HG03442 (cell line): ENCODE measurements at regions not wholly inside any gene's neighbourhood (a gene's known extent, or its start where the extent isn't known, plus 50 kb on each side); places are given as distances from the start of the nearest gene placed in this dataset.
"Not testable (repeated sequence)": the region's sequence is repeated elsewhere in the genome, so short reads cannot be mapped to it uniquely, and the experiment has no call there.

Experiments
- ATAC-seq: cut with Tn5 transposase; IDR thresholded peaks from one replicate; pipeline ENCODE4 v1.9.1; 2021; ENCODE audit warnings: mild to moderate bottlenecking, moderate library complexity; ENCODE audit not compliant: unreplicated experiment

- ATAC-seq: no peak
Measured at GRCh38 chr9:30507166-30507565, 1877.3 kb upstream of the ACO1 start.

DNA sequence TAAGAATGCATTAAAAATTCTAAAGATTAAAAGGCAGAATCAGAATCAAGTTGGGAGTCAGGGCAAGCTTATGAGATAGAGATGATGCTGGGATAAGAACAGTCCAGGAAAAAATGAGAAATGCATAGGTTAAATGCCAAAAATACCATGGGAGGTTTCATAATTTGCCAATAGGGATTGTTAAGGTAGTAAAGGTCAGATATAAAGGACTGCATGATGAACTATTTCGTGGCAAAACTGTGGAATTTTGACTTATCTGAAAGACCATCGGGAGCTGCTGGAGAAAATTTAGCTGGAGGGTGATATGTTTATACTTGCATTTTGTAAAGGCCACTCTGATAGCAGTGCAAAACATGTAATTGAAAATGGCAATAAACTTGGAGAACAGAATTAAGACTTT, 1872.8 kb upstream of the ACO1 start:
- ATAC-seq: no peak

- ATAC-seq: no peak
Measured at GRCh38 chr9:30519166-30519565, 1865.3 kb upstream of the ACO1 start.

- ATAC-seq: no peak
Measured at GRCh38 chr9:30519756-30520155, 1864.7 kb upstream of the ACO1 start.

GRCh38 chr9:30522061-30522460, 1862.4 kb upstream of the ACO1 start:
- ATAC-seq: no peak

DNA sequence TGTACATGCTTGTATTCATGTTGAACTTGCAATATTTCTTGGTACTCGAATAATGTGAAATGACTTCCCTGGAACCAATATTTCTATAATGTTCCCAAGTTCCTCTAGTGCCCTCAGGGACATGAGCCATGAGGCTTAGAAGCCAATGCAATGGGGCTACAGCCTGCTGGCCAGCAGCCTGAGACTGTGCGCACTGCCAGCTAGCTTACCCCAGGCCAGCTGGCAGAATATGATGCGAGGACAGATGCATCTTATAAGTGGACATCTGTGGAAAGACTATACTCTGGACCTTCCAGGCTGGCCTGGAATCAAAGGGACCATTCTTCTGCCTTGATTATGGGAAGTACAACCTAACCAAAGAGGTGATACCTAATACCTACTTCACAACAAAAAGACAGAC, 1862.0 kb upstream of the ACO1 start:
- ATAC-seq: no peak

GRCh38 chr9:30524311-30524710, 1860.1 kb upstream of the ACO1 start:
- no peak for ATAC-seq

DNA sequence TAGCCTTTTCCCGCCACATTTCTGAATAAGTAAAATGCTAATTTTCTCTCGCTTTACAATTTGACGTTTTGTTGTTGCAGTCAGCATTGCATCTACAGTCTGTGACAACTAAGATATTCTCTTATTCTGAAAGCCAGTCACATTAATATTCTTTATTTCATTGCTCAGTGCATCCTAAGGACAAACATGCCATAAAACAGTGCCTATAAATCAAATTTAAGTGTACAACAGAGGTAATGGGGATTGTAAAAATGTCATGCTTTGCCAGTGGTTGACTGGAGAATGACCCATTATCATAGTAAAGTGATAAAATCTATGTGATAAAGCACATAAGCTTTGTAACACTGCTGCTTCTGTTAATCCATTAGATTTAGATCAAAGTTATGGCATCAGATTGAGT, 1850.0 kb upstream of the ACO1 start:
- ATAC-seq: no peak

GRCh38 chr9:30534896-30535295, 1849.5 kb upstream of the ACO1 start:
- ATAC-seq: no peak

GRCh38 chr9:30536494-30536893, 1847.9 kb upstream of the ACO1 start:
- ATAC-seq: no peak

DNA sequence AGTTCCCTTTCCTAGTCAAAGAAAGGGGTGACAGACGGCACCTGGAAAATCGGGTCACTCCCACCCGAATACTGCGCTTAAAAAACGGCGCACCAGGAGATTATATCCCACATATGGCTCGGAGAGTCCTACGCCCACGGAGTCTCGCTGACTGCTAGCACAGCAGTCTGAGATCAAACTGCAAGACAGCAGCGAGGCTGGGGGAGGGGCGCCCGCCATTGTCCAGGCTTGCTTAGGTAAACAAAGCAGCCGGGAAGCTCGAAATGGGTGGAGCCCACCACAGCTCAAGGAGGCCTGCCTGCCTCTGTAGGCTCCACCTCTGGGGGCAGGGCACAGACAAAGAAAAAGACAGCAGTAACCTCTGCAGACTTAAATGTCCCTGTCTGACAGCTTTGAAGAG, 1844.7 kb upstream of the ACO1 start:
- ATAC-seq: not testable (repeated sequence)

GRCh38 chr9:30574355-30575151, 1809.9 kb upstream of the ACO1 start:
- ATAC-seq: no peak

DNA sequence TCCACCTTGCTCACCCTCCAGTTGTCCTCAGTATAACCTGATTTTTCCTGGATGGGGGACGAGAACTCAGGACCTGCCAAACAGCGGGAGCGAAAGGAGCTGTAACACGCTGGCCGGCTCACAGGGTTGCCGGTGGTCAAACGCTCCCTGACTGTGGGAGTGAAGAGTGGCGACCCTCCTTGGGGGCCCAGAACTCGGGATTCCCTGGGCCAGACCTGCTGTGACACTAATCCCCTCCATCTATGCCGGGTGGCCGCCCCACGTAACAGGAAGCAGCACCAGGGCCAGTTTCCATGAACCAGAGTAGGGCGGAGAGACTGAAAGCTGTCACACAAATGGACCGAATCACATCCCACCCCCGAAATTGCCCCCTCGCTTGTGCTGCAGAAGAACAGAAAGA, 1809.2 kb upstream of the ACO1 start:
- ATAC-seq: no peak

DNA sequence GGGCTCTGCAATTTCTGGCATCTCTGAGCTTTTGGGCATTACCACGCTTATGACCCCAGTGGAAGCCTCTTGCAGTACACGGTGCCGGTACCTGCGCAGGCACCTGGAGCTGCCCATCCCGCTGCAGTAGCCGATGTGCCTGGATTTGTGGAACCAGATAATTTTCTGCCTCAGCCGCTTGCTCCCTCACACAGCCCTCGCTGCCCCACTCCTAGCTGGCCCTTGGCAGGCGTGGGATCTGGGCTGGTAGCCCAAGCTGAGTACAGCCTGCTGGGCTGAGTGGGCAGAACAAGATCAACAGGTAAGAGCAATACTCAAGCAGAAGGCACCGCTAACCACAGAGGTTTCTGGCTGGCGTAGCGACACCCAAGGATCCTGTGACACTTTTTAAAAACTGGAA, 1808.8 kb upstream of the ACO1 start:
- no peak for ATAC-seq

DNA sequence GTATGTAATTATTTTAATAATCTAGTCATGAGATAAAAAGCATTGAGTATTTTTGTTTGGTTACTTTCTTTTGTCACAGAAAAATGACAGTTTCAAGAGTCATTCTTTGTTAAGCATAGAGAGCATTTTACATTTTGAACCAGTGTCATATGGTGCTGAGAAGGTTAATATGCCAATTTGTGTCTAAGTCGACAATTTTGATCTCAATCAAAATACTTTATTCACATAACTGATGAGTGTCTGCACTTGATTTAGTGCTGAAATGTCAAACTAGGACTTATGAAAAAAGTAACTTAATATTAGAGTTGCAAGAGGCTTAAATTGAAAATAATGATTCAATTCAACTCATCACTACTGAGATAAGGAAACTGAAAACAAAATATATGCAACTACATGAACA, 1804.6 kb upstream of the ACO1 start:
- no peak for ATAC-seq

DNA sequence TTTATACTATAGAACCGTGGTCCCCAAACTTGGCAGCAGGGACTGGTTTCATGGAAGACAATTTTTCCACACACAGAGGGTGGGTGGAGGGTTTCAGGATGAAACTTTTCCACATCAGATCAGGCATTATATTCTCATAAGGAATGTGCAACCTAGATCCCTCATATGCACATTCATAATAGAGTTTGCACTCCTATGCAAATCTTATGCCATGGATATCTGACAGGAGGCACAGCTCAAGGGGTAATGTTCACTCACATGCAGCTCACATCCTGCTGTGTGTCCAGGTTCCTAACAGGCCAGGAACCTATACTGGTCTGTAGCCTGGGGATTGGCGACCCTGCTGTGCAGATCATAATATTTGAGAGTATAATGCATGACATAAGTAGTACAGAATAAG, 1802.2 kb upstream of the ACO1 start:
- ATAC-seq: no peak

GRCh38 chr9:30584559-30584958, 1799.9 kb upstream of the ACO1 start:
- ATAC-seq: no peak

DNA sequence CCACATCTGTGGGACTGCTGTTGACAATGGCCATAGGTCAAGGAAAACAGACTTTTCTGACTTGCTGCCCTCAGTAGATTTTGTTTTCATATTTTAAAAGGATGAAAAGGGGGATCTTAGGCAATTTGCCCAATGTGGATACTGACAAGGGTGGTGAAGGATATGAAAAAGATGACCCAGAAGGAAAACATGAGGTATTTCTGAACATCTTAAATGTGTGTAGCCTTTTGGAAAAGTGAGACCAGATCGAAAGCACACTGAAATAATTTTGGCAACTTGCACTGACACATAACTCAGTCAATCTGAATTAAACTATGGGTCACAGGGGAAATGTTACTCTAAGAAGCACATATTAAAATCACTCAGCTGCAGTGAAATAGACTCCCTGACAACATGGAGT, 1793.0 kb upstream of the ACO1 start:
- ATAC-seq: no peak

DNA sequence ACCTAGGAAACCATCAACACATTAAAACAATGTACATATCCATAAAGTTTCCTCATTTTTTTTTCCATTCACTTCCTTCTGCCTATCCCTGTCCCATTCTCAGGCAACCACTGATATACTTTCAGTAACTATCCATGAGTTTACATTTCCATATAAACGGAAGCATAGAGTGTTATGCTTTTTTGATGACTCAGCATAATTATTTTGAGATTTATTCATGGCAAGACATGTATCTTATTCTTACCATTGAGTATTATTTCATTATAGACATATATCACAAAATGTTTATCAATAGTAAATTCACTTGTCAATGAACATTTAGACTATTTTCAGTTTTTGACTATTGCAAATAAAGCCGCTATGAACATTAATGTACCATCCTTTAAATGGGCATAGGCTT, 1786.8 kb upstream of the ACO1 start:
- no peak for ATAC-seq

GRCh38 chr9:30605936-30606335, 1778.5 kb upstream of the ACO1 start:
- ATAC-seq: no peak

GRCh38 chr9:30609713-30610112, 1774.7 kb upstream of the ACO1 start:
- ATAC-seq: no peak

DNA sequence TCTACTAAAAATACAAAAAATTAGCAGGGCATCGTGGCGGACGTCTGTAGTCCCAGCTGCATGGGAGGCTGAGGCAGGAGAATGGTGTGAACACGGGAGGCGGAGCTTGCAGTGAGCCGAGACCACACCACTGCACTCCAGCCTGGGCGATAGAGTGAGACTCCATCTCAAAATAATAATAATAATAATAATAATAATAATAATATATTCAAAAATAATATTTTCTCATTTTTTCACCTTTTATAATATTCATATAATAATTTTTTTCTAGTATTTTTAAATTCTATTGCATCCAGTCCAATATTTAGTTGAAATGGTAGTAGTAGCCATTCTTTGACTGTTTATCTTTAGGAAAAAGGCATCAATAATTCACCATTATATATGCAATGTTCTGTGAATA, 1767.7 kb upstream of the ACO1 start:
- ATAC-seq: not testable (repeated sequence)

- ATAC-seq: no peak
Measured at GRCh38 chr9:30622561-30622960, 1761.9 kb upstream of the ACO1 start.
